Endothelial cell of umbilical vein (primary cell): ENCODE measurements at regions not wholly inside any gene's neighbourhood (a gene's known extent, or its start where the extent isn't known, plus 50 kb on each side); places are given as distances from the start of the nearest gene placed in this dataset.

ENCODE experiments used
- BruUV-seq: library from RNA; stranded (reverse); fragments of 400-500 nt; replicated peaks from 2 replicates; lab custom pipeline; 2021; lab: Mats Ljungman, UMichigan
- CTCF ChIA-PET: fragments of 300-600, 350-600 bp; sonication (Branson Sonifier 250); formaldehyde crosslinking; loops from one replicate; lab custom pipeline; 2021; ENCODE audit warnings: antibody characterized with exemption, inconsistent platforms; lab: Charles Lee
- POLR2A ChIA-PET: fragments of 300-600, 350-600 bp; sonication (Branson Sonifier 250); formaldehyde crosslinking; loops from one replicate; lab custom pipeline; 2021; ENCODE audit warnings: antibody characterized with exemption, inconsistent platforms; lab: Charles Lee
- DNase-seq: peaks from one replicate; pipeline ENCODE4 v3.0.0-alpha.2; 2011; ENCODE audit warnings: low read depth, low spot score
- FAIRE-seq: peaks from 2 replicates; lab custom pipeline; 2011; peaks lifted over from hg19 to GRCh38; lab: Jason Lieb, UNC
- H2AFZ ChIP-seq: 2 replicates; pipeline ENCODE4 v1.6.0; 2012; ENCODE audit warnings: low read depth, low read length, control low read depth, inconsistent platforms
- H3K27ac ChIP-seq: 2 replicates; pipeline ENCODE4 v1.5.1; 2011; ENCODE audit warnings: low read depth, mild to moderate bottlenecking, control low read depth, low read length, moderate library complexity; ENCODE audit not compliant: insufficient read depth
- H3K27me3 ChIP-seq, 2 experiments: 2 replicates each; pipeline versions ENCODE4 v1.6.0 to v1.6.1; 2011; ENCODE audit warnings: low read length in 2 of 2, mixed read lengths in 1 of 2; ENCODE audit not compliant: control insufficient read depth in 2 of 2, insufficient read depth in 2 of 2
- H3K36me3 ChIP-seq, 2 experiments: 2 replicates in 1 of 2; 3 replicates in 1 of 2; pipeline ENCODE4 v1.5.1; 2011; ENCODE audit warnings: low read length in 2 of 2, mild to moderate bottlenecking in 1 of 2, moderate library complexity in 1 of 2; ENCODE audit not compliant: control insufficient read depth in 2 of 2, insufficient read depth in 2 of 2; ENCODE audit errors: extremely low read depth in 1 of 2
- H3K4me1 ChIP-seq: 3 replicates; pipeline ENCODE4 v1.5.1; 2011; ENCODE audit warnings: mild to moderate bottlenecking, low read length; ENCODE audit not compliant: control insufficient read depth, insufficient read depth; ENCODE audit errors: extremely low read depth
- H3K4me2 ChIP-seq: 2 replicates; pipeline ENCODE4 v1.6.1; 2011; ENCODE audit warnings: low read length, control low read depth, mixed read lengths; ENCODE audit not compliant: insufficient read depth
- H3K4me3 ChIP-seq, 3 experiments: fragments of 200-600 bp in 1 of 3; sonication (generic), shearing (Covaris generic) in 1 of 3; replicated peaks in 1 of 3; 2 replicates each; pipeline ENCODE4 v1.5.1; 2011 to 2016; ENCODE audit warnings: control low read depth in 3 of 3, low read length in 3 of 3, mild to moderate bottlenecking in 2 of 3, inconsistent platforms in 1 of 3, low read depth in 1 of 3, moderate library complexity in 1 of 3; ENCODE audit not compliant: insufficient read depth in 1 of 3
- H3K79me2 ChIP-seq: 2 replicates; pipeline ENCODE4 v1.6.0; 2012; ENCODE audit warnings: low read length, inconsistent platforms; ENCODE audit not compliant: control insufficient read depth, insufficient read depth
- H3K9ac ChIP-seq: replicated peaks from 2 replicates; pipeline ENCODE3; 2011; ENCODE audit warnings: low read length, control low read depth; ENCODE audit not compliant: insufficient read depth; ENCODE audit errors: extremely low read depth
- H3K9me1 ChIP-seq: replicated peaks from 3 replicates; pipeline ENCODE4 v1.6.0; 2011; ENCODE audit warnings: mild to moderate bottlenecking, low read length; ENCODE audit not compliant: control insufficient read depth, insufficient read depth; ENCODE audit errors: extremely low read depth
- H3K9me3 ChIP-seq: replicated peaks from 2 replicates; pipeline ENCODE4 v1.5.1; 2012; ENCODE audit warnings: low read length, inconsistent platforms; ENCODE audit not compliant: control insufficient read depth, insufficient read depth
- H4K20me1 ChIP-seq: replicated peaks from 2 replicates; pipeline ENCODE3; 2011; ENCODE audit warnings: mild to moderate bottlenecking, low read length; ENCODE audit not compliant: control insufficient read depth, insufficient read depth; ENCODE audit errors: extremely low read depth
- EZH2 ChIP-seq: IDR thresholded peaks from 2 replicates; pipeline ENCODE4 v1.6.1; 2012; ENCODE audit warnings: borderline replicate concordance, low read depth, mild to moderate bottlenecking, moderate library complexity, low read length, inconsistent platforms; ENCODE audit not compliant: severe bottlenecking
- FOS ChIP-seq: IDR thresholded peaks from 2 replicates; pipeline ENCODE4 v1.6.1; 2011; ENCODE audit warnings: mild to moderate bottlenecking, low read length, moderate library complexity, borderline replicate concordance; ENCODE audit not compliant: insufficient read depth
- GATA2 ChIP-seq: IDR thresholded peaks from 2 replicates; pipeline ENCODE4 v1.7.0; 2011; ENCODE audit warnings: low read depth, mild to moderate bottlenecking, moderate library complexity, mixed read lengths, low read length; ENCODE audit not compliant: insufficient read length, insufficient read depth
- JUN ChIP-seq: IDR thresholded peaks from 2 replicates; pipeline ENCODE4 v1.6.1; 2011; ENCODE audit warnings: borderline replicate concordance, low read depth; ENCODE audit not compliant: insufficient read length, insufficient read depth
- MYC ChIP-seq: IDR thresholded peaks from one replicate; pipeline ENCODE4 v1.6.1; 2011; ENCODE audit warnings: mild to moderate bottlenecking, low read depth, low read length
- POLR2A ChIP-seq: IDR thresholded peaks from 2 replicates; pipeline ENCODE4 v1.6.1; 2012; ENCODE audit warnings: low read depth, mild to moderate bottlenecking, control low read depth, low read length
- POLR2AphosphoS5 ChIP-seq: IDR thresholded peaks from 2 replicates; pipeline ENCODE4 v1.6.1; 2012; ENCODE audit warnings: low read depth, mild to moderate bottlenecking, control low read depth, low read length, moderate library complexity; ENCODE audit not compliant: insufficient read depth
- dilution Hi-C: fragments of 300-500 bp; cut with MboI; formaldehyde crosslinking; loops from one replicate; pipeline ENCODE4 v1.15.0; 2019; ENCODE audit warnings: low sequenced_read_pairs; ENCODE audit not compliant: extremely low pct_ligation_motif_present
- intact Hi-C: fragments of 100-400 bp; cut with micrococcal nuclease; formaldehyde crosslinking; loops from one replicate; pipeline ENCODE4 v1.10.0; 2022
- TF ChIP-seq, protein P1 (sequence below), 2 donors: IDR thresholded peaks; 1 replicate in 1 of 2; 2 replicates in 1 of 2; pipeline ENCODE4 v1.5.1; 2011; ENCODE audit warnings: low read length in 2 of 2, mild to moderate bottlenecking in 2 of 2, moderate library complexity in 2 of 2, control low read depth in 1 of 2, inconsistent platforms in 1 of 2, low read depth in 1 of 2; ENCODE audit not compliant: insufficient read depth in 1 of 2; ENCODE audit errors: extremely low read depth in 1 of 2
- TF ChIP-seq, protein P2 (sequence below): IDR thresholded peaks from 2 replicates; pipeline ENCODE4 v1.6.1; 2011; ENCODE audit not compliant: insufficient read depth, insufficient read length

GRCh38 chr7:117990834-117991233 lies 117.6 kb upstream of the CTTNBP2 start:
- Histone ChIP-seq H2AFZ (no peak overlapping the region), H3K4me2 (no peak overlapping the region), H3K9me3 (no peaks in the 10 kb centered on the region), H3K79me2 (no peaks in the 10 kb centered on the region), H3K27me3 (no peaks in the 10 kb centered on the region), H3K4me1 (no peaks in the 10 kb centered on the region), H4K20me1 (no peaks in the 10 kb centered on the region), H3K4me3 (no peak overlapping the region), H3K9me1 (no peaks in the 10 kb centered on the region), H3K36me3 (no peaks in the 10 kb centered on the region), H3K9ac (no peak overlapping the region), H3K27ac (no peak overlapping the region)
- POLR2A ChIA-PET: interaction anchor here (0.6 kb wide), 1 partner anchor 19 kb away, joined by 3 read pairs; no protein-coding TSS in a partner anchor
- FAIRE-seq (no peak), DNase-seq (no peak)
- TF ChIP-seq JUN: no peak
- TF ChIP-seq EZH2: no peak
- TF ChIP-seq GATA2: no peak
- TF ChIP-seq, protein P1, sequence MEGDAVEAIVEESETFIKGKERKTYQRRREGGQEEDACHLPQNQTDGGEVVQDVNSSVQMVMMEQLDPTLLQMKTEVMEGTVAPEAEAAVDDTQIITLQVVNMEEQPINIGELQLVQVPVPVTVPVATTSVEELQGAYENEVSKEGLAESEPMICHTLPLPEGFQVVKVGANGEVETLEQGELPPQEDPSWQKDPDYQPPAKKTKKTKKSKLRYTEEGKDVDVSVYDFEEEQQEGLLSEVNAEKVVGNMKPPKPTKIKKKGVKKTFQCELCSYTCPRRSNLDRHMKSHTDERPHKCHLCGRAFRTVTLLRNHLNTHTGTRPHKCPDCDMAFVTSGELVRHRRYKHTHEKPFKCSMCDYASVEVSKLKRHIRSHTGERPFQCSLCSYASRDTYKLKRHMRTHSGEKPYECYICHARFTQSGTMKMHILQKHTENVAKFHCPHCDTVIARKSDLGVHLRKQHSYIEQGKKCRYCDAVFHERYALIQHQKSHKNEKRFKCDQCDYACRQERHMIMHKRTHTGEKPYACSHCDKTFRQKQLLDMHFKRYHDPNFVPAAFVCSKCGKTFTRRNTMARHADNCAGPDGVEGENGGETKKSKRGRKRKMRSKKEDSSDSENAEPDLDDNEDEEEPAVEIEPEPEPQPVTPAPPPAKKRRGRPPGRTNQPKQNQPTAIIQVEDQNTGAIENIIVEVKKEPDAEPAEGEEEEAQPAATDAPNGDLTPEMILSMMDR (IDR thresholded peaks at IDR 0.05; ENCODE audit: extremely low read depth in 1 of 2, insufficient read depth in 1 of 2, low read depth in 1 of 2, low read length in 2 of 2): no peak
- no peak for TF ChIP-seq FOS
- no peak for TF ChIP-seq MYC
- TF ChIP-seq, protein P2, sequence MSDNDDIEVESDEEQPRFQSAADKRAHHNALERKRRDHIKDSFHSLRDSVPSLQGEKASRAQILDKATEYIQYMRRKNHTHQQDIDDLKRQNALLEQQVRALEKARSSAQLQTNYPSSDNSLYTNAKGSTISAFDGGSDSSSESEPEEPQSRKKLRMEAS: no peak
- no peak for TF ChIP-seq POLR2AphosphoS5
- TF ChIP-seq POLR2A: no peak
- dilution Hi-C loops: no loop called here
- CTCF ChIA-PET: no interaction called here
- intact Hi-C loops: no loop called here
- BruUV-seq: no TSS peak
